NCI-H1694 treated with DMSO at 0.1 percent for 48 hours (cell line): ENCODE measurements at regions not wholly inside any gene's neighbourhood (a gene's known extent, or its start where the extent isn't known, plus 50 kb on each side); places are given as distances from the start of the nearest gene placed in this dataset.

Experiments
- DNase-seq: peaks from one replicate; lab custom pipeline; 2025; lab: John Stamatoyannopoulos, UW

DNA sequence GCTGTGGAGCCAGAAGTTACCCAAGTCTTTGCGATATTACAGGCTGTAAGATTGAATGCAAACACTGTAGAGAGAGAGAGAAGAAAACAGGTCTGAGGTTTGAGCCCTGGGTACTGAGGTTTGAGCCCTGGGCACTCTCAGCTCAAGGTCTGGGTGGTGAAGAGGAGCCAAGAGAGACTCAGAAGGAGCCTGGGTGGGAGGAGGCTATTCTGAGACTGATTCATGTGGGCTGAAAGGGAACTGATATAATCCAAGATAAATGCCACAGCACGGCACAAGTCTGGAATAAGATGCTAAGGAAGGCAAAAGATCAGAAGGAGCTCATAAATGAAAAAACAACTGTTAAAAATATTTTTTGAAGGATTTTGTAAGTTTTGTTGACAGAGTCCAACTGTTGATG lies 407.6 kb upstream of the HS6ST1 start:
- no peak for DNase-seq

- no peak for DNase-seq
Observed at GRCh38 chr2:128726911-128727310, 408.2 kb upstream of the HS6ST1 start.

DNA sequence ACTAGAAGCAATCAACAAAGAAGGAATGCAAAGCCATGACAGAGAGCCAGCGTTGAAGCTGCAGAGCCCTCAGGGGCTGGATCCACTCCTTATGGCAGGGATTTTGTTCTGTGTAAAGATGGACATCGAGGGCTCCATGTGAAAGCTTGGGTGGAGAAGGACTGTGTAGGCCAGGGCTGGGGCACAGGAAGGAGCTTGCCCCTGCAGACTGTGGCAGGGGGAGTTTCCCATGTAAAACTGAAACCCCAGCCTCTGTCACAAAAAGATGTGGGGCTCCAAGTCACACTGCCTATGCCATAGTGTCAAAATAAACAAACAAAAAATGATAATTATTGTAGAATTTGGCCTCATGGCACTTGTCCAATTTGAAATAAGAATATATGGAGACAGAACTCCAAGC lies 408.7 kb upstream of the HS6ST1 start:
- DNase-seq = no peak

- DNase-seq = no peak
Observed at GRCh38 chr2:128727914-128728313, 409.2 kb upstream of the HS6ST1 start.

GRCh38 chr2:128729051-128729450 lies 410.4 kb upstream of the HS6ST1 start:
- no peak for DNase-seq

GRCh38 chr2:128731994-128732650 lies 413.5 kb upstream of the HS6ST1 start:
- DNase-seq = no peak

DNA sequence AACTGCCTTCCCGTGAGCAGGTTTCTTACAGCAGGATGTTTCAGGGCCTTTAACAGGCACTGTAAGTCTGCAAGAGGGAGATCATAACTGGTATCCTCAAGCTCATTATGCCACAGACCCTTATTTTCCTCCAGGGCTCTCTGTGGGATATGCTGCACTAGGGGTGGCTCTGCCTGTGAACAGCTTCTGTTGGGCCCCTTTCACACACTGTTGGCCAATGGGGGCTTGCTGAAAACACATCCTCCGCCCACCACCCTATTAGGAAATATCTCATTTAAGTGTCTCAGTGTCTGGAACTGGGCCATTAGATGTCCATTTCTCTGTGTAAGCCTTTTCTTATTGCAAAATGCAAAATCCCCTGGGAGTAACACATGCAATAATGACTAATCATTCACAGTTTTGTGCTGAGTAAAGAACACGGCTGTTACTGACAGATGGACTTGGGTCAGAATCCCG lies 414.3 kb upstream of the HS6ST1 start:
- DNase-seq = no peak

DNA sequence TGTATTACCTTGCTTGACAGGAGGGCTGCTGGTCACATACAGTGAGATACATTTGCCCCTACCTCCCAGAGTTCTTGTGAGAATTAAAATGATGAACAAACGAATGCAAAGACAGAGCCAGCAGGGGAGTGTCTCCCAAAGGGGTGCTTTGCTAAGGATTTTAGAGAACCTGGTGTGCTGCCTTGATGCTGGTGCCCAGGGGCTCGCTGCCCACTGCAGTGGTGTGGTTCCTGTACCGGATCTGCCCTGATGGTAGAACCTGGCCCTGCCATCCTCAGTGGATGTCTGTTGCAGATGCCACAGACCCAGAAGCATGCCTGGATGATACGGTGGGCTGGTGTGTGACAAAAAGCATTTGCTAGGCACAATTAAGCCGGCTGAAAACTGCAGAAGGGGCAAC lies 414.8 kb upstream of the HS6ST1 start:
- no peak for DNase-seq

- no peak for DNase-seq
Observed at GRCh38 chr2:128734521-128735295, 416.0 kb upstream of the HS6ST1 start.

- DNase-seq = no peak
Observed at GRCh38 chr2:128735296-128735960, 416.8 kb upstream of the HS6ST1 start.

- DNase-seq = no peak
Observed at GRCh38 chr2:128736046-128736688, 417.5 kb upstream of the HS6ST1 start.

DNA sequence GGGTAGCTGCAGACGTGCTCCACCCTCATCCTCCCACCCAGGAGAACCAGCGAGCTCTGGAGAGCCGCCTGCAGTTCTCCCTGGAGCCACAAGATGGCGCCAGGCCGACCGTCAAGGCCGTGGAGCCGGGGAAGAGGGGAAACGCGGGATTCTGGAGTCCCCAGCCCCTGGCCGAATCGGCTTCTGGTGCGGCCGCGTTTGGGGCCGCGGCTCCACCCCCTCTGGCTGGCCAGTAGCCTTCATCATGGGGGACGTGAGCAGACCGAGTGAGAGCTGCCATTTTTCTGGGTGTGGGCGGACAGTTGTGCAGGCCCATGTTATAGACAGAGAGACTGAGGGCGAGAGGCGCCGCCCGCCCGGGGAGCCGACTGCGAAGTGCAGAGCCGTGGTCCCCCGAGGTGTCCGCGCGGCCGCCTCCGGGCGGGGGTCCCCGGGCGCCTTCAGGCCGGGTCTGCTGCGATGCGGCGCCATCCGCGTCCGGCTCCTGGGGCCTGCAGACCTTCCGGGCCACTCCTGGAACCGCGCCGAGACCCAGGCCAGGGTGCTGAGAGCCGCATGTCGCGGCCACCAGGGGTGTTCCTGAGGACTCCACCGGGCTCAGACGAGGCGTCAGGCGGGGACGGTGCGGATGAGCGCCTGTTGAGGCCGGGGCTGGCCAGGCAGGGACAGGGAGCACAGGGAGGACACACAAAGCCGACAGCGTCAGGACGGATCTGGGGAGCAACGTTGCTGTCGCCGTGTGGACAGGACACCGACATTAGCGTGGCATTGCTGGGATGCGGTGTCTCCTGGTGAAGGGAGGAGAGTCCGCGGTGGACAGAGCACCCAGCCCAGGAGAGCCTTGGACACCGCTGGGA lies 418.2 kb upstream of the HS6ST1 start:
- DNase-seq = peak; percentile 40

DNA sequence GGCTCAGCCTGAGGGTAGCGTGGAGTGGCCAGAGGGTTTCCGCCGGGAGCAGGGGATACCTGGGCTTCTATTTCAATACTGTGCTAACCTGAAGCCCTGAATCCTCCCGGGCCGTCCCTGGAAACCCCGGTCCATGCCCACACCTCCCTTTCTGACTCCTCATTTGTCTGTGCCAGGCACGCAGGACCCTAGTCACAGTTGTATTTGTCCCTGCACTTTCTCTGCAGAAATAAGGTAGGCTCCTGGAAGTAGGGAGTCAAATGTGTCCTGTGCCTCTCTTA lies 418.8 kb upstream of the HS6ST1 start:
- no peak for DNase-seq

- no peak for DNase-seq
Observed at GRCh38 chr2:128738446-128739110, 419.9 kb upstream of the HS6ST1 start.

DNA sequence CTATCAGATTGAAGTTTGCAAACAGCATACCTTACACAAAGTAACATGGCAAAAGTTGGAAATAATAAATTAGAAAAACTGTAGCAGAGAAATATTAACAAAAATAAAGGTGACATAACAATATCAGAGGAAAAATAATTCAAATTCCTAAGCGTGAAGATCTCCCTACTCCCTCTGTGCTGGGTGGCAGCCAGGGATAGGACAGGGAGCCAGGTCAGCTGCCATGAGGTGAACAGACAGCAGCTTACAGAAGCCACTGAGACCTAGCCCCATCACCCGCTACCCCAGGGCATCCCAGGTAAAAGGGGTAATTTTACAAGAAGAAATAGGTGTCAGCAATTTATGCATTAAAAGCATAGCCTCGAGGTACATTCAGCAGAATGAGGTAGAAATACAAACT lies 423.8 kb upstream of the HS6ST1 start:
- no peak for DNase-seq

GRCh38 chr2:128745946-128746345 lies 427.3 kb upstream of the HS6ST1 start:
- no peak for DNase-seq

DNA sequence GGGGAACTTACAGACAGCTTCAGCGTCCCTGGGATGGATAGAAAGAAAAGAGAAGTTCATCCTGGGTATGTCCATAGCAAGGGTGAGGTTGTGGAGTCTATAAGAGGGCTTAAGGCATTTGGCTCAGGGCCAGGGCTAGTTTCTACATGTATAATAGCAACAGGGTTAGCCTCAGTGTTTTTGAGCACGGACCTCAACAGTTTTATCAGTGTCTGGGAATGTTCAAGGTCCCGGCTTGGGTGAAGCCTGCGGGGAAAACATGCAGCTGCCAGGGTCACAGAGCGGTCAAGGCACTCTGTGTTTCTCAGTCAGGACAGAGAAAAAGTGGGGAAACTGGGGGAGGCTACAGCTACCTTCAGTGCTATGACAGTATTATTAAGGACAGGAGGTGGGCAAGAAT lies 427.7 kb upstream of the HS6ST1 start:
- DNase-seq = no peak

DNA sequence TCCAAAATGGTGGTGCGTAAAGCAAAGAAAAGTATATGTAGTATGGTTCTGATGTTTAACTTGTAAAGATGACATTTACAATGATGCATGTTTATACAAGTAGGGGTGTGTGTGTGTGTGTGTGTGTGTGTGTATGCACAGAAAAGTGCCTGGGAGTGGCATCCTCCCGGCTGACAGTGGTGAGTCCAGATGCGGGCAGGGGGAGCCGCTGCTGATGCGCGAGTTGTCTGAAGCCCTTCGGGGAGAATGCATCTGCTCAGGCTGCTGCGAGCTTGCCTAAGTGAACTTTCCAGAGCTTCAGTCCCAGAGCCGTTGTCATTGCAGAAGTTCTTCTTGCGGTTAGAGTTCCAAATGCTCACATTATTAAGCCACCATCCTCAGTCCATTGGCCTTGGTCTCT lies 429.7 kb upstream of the HS6ST1 start:
- DNase-seq = no peak

- no peak for DNase-seq
Observed at GRCh38 chr2:128748835-128749605, 430.4 kb upstream of the HS6ST1 start.

DNA sequence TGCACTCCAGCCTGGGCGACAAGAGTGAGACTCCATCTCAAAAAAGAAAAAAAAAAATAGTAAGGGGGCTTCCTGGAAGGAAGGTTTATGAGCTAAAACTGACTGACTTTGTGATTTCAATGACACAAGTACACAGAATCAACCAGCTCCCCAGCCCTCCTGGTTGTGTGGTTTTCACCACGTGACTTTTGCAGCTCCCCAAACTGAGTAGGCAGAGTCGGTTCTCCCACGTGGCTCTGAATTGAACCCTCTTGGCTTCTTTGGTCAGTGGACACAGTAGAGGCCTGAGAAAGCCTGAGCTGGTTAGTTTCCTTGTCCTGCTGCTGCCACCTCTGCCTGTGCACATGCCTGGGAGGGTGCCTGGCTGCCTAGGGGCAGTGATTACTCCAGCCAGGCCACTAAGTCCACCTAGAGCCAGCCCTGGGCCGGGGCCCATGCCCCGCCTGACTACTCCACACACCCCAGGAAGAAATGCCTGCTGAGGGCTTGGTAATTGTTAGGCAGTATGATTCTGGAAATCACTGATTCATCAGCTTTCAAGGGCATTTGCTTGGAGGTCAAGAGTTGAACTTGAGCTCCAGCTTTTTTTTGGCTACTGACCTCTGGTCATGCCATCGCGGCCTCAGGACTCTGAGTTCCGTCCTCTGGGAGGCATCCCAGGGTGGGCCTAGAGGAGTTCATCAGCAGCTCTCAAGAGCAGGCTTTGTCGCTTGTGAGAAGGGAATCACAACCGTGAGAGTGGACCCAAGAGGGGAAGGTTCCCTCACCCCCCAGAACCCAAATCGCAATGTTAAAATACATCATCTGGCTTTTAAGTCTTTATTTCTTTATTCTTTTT lies 431.9 kb upstream of the HS6ST1 start:
- no peak for DNase-seq
